ENCODE measurements at regions not wholly inside any gene's neighbourhood (a gene's known extent, or its start where the extent isn't known, plus 50 kb on each side); places are given as distances from the start of the nearest gene placed in this dataset.
"Not testable (repeated sequence)": the region's sequence is repeated elsewhere in the genome, so short reads cannot be mapped to it uniquely, and the experiment has no call there.

- not testable (repeated sequence) for TF ChIP-seq CTCF, POLR2A (IDR thresholded peaks at IDR 0.05)
Measured at GRCh38 chr21:20221981-20222380, 776.2 kb upstream of the NCAM2 start.
